K562 (cell line): ENCODE measurements at regions not wholly inside any gene's neighbourhood (a gene's known extent, or its start where the extent isn't known, plus 50 kb on each side); places are given as distances from the start of the nearest gene placed in this dataset.

ENCODE experiments used
- ATAC-seq: fragments of 200-7000 bp; cut with Tn5 transposase; 3 replicates; pipeline ENCODE4 v1.9.1; 2020; ENCODE audit warnings: moderate library complexity
- BruUV-seq: library from RNA; stranded (reverse); fragments of 400-500 nt; replicated peaks from 2 replicates; lab custom pipeline; 2021; lab: Mats Ljungman, UMichigan
- CTCF ChIA-PET: fragments of 300-600 bp; formaldehyde crosslinking; extraction: SDS; loops from one replicate; lab custom pipeline; 2021; ENCODE audit warnings: low intra/inter-chr PET ratio; lab: Yijun Ruan, JAX
- POLR2A ChIA-PET: fragments of 300-600, 350-650 bp; sonication (Branson Sonifier 250); formaldehyde crosslinking; extraction: SDS; loops from one replicate; lab custom pipeline; 2021; ENCODE audit warnings: antibody characterized with exemption, inconsistent platforms; lab: Yijun Ruan, JAX
- DNase-seq, 4 experiments: peaks; one replicate each; pipeline versions ENCODE4 v3.0.0 to v3.0.0-alpha.2; 2011 to 2018; ENCODE audit warnings: low spot score in 3 of 4, mixed read lengths in 3 of 4; ENCODE audit errors: extremely low read depth in 1 of 4
- FAIRE-seq: peaks from 2 replicates; lab custom pipeline; 2011; peaks lifted over from hg19 to GRCh38; lab: Jason Lieb, UNC
- H2AFZ ChIP-seq: 2 replicates; pipeline ENCODE4 v1.6.0; 2011; ENCODE audit warnings: low read depth, low read length, control low read depth, inconsistent platforms
- H3K27ac ChIP-seq: fragments of 200-600 bp; 3 replicates; pipeline ENCODE4 v1.8.0; 2011; ENCODE audit warnings: low read depth, mild to moderate bottlenecking, control low read depth, inconsistent platforms, low read length, moderate library complexity, mixed read lengths; ENCODE audit errors: extremely low read depth
- H3K27me3 ChIP-seq, 2 experiments: fragments of 300-600 bp in 1 of 2; 2 replicates in 1 of 2; 3 replicates in 1 of 2; pipeline versions ENCODE4 v1.6.0 to v1.8.0; 2011; ENCODE audit warnings: inconsistent platforms in 2 of 2, low read length in 2 of 2, mild to moderate bottlenecking in 1 of 2, mixed read lengths in 1 of 2, moderate library complexity in 1 of 2; ENCODE audit not compliant: control insufficient read depth in 2 of 2, insufficient read depth in 2 of 2
- H3K36me3 ChIP-seq: fragments of 300-600 bp; 3 replicates; pipeline ENCODE4 v1.8.0; 2011; ENCODE audit warnings: mild to moderate bottlenecking, low read length, inconsistent platforms; ENCODE audit not compliant: control insufficient read depth, insufficient read depth
- H3K4me1 ChIP-seq, 2 experiments: fragments of 200-600 bp in 1 of 2; replicated peaks in 1 of 2; 2 replicates in 1 of 2; 3 replicates in 1 of 2; pipeline versions ENCODE4 v1.5.1 to v1.8.0; 2011; ENCODE audit warnings: inconsistent platforms in 2 of 2, low read length in 2 of 2, mild to moderate bottlenecking in 1 of 2, mixed read lengths in 1 of 2, moderate library complexity in 1 of 2; ENCODE audit not compliant: control insufficient read depth in 2 of 2, insufficient read depth in 2 of 2
- H3K4me2 ChIP-seq: 2 replicates; pipeline ENCODE4 v1.6.1; 2011; ENCODE audit warnings: low read length, control low read depth, inconsistent platforms, mixed read lengths; ENCODE audit not compliant: insufficient read depth
- H3K4me3 ChIP-seq: fragments of 200-600 bp; sonication (generic), shearing (Covaris generic); 2 replicates; pipeline ENCODE4 v1.5.1; 2016; ENCODE audit warnings: control low read depth, inconsistent platforms
- H3K79me2 ChIP-seq: fragments of 200-600 bp; 3 replicates; pipeline ENCODE4 v1.8.0; 2011; ENCODE audit warnings: low read length, inconsistent platforms; ENCODE audit not compliant: control insufficient read depth, insufficient read depth
- H3K9ac ChIP-seq, 2 experiments: 2 replicates each; pipeline versions ENCODE4 v1.6.0 to v1.6.1; 2011; ENCODE audit warnings: low read depth in 2 of 2, low read length in 2 of 2, control low read depth in 1 of 2, inconsistent platforms in 1 of 2, mild to moderate bottlenecking in 1 of 2, mixed read lengths in 1 of 2; ENCODE audit not compliant: insufficient read depth in 1 of 2
- H3K9me1 ChIP-seq: one replicate; pipeline ENCODE4 v1.6.0; 2011; ENCODE audit warnings: inconsistent platforms, mild to moderate bottlenecking, low read length, moderate library complexity; ENCODE audit not compliant: control insufficient read depth, insufficient read depth
- H3K9me3 ChIP-seq: replicated peaks from 2 replicates; pipeline ENCODE4 v1.5.1; 2011; ENCODE audit warnings: low read depth, low read length, inconsistent platforms; ENCODE audit not compliant: control insufficient read depth, insufficient read depth
- H4K20me1 ChIP-seq: replicated peaks from 2 replicates; pipeline ENCODE4 v1.6.1; 2011; ENCODE audit warnings: low read length, inconsistent platforms, mixed read lengths; ENCODE audit not compliant: control insufficient read depth, insufficient read depth
- ASH1L ChIP-seq: fragments of 450-650 bp; IDR thresholded peaks from 2 replicates; pipeline ENCODE4 v1.6.1; 2018; ENCODE audit warnings: borderline replicate concordance, mild to moderate bottlenecking, low read depth; ENCODE audit not compliant: partially characterized antibody
- CBFB ChIP-seq: sonication (generic); formaldehyde crosslinking; IDR thresholded peaks from 2 replicates; pipeline ENCODE4 v1.4.0; 2020; ENCODE audit warnings: mild to moderate bottlenecking, missing genetic modification reagents
- CBX1 ChIP-seq: sonication (generic); IDR thresholded peaks from 2 replicates; pipeline ENCODE4 v1.6.1; 2016; ENCODE audit warnings: antibody characterized with exemption, low read depth, mild to moderate bottlenecking
- COPS2 ChIP-seq: fragments of 450-650 bp; conservative IDR thresholded peaks from 2 replicates; pipeline ENCODE4 v1.6.1; 2016; ENCODE audit warnings: mild to moderate bottlenecking, moderate library complexity
- CXXC5 ChIP-seq: fragments of 250-450 bp; sonication (Bioruptor Pico); IDR thresholded peaks from 2 replicates; pipeline ENCODE4 v1.8.0; 2022; ENCODE audit warnings: inconsistent platforms, mild to moderate bottlenecking, moderate library complexity
- ETS2 ChIP-seq: IDR thresholded peaks from 2 replicates; pipeline ENCODE4 v1.6.1; 2016; ENCODE audit warnings: borderline replicate concordance, missing genetic modification characterization, mild to moderate bottlenecking, moderate library complexity, missing compliant biosample characterization; ENCODE audit not compliant: poor library complexity, severe bottlenecking
- HIVEP1 ChIP-seq: fragments of 250-450 bp; sonication (Bioruptor Pico); IDR thresholded peaks from 2 replicates; pipeline ENCODE4 v1.4.0; 2020; ENCODE audit warnings: mild to moderate bottlenecking
- HOMEZ ChIP-seq: fragments of 250-450 bp; sonication (Bioruptor Pico); IDR thresholded peaks from 2 replicates; pipeline ENCODE4 v1.4.0; 2020; ENCODE audit warnings: mild to moderate bottlenecking, moderate library complexity
- MTA3 ChIP-seq: fragments of 450-650 bp; formaldehyde crosslinking; IDR thresholded peaks from 2 replicates; pipeline ENCODE4 v1.6.1; 2017; ENCODE audit warnings: mild to moderate bottlenecking, borderline replicate concordance
- MTF1 ChIP-seq: fragments of 250-450 bp; sonication (Bioruptor Pico); IDR thresholded peaks from 2 replicates; pipeline ENCODE4 v1.9.0; 2021; ENCODE audit warnings: moderate library complexity, mild to moderate bottlenecking, inconsistent platforms, borderline replicate concordance
- NR4A1 ChIP-seq, 2 experiments: fragments of 250-450 bp in 1 of 2; fragments of 450-650 bp in 1 of 2; sonication (Bioruptor Pico) in 1 of 2; IDR thresholded peaks; 2 replicates each; pipeline versions ENCODE4 v1.4.0 to v1.6.1; 2016 to 2020; ENCODE audit warnings: mild to moderate bottlenecking in 2 of 2, missing compliant biosample characterization in 1 of 2, missing genetic modification characterization in 1 of 2, moderate library complexity in 1 of 2
- PBX2 ChIP-seq, 2 experiments: IDR thresholded peaks in 1 of 2; conservative IDR thresholded peaks in 1 of 2; 2 replicates each; pipeline ENCODE4 v1.6.1; 2016; ENCODE audit warnings: low read depth in 2 of 2, mild to moderate bottlenecking in 1 of 2, missing compliant biosample characterization in 1 of 2, missing genetic modification characterization in 1 of 2, moderate library complexity in 1 of 2
- POLR2G ChIP-seq: fragments of 200-400 bp; formaldehyde crosslinking; IDR thresholded peaks from 2 replicates; pipeline ENCODE4 v1.6.1; 2017; ENCODE audit warnings: low read depth, mild to moderate bottlenecking, antibody characterized with exemption, low read length, moderate library complexity
- POU5F1 ChIP-seq: fragments of 150-350 bp; IDR thresholded peaks from 2 replicates; pipeline ENCODE4 v1.6.1; 2014; ENCODE audit warnings: borderline replicate concordance, low read length, low read depth, mild to moderate bottlenecking; ENCODE audit not compliant: partially characterized antibody
- VEZF1 ChIP-seq: fragments of 200-800 bp; sonication (Bioruptor generic); IDR thresholded peaks from 2 replicates; pipeline ENCODE4 v1.6.1; 2017; ENCODE audit warnings: missing genetic modification characterization, missing compliant biosample characterization
- ZBTB8A ChIP-seq: fragments of 450-650 bp; IDR thresholded peaks from 2 replicates; pipeline ENCODE4 v1.6.1; 2018; ENCODE audit warnings: mild to moderate bottlenecking, moderate library complexity; ENCODE audit not compliant: partially characterized antibody
- ZFPM2 ChIP-seq: fragments of 250-450 bp; sonication (Bioruptor Pico); IDR thresholded peaks from 2 replicates; pipeline ENCODE4 v1.5.1; 2022; ENCODE audit warnings: mild to moderate bottlenecking
- ZNF644 ChIP-seq: fragments of 200-800 bp; sonication (Bioruptor generic); IDR thresholded peaks from 2 replicates; pipeline ENCODE4 v1.6.1; 2016; ENCODE audit warnings: low read depth, missing genetic modification characterization, missing compliant biosample characterization
- WGBS: fragments of 100-300 bp; shearing (Covaris generic); methylation state at CpG from one replicate; pipeline ENCODE4 v1.1.6; 2016; ENCODE audit warnings: low coverage, mixed read lengths; ENCODE audit not compliant: insufficient coverage; ENCODE audit errors: missing lambda C conversion rate; 5-methylcytosine and 5-hydroxymethylcytosine counted together
- in situ Hi-C: fragments of 300-500 bp; cut with MboI; formaldehyde crosslinking; loops from 4 replicates; pipeline ENCODE4 v1.15.0; 2018; ENCODE audit warnings: inconsistent platforms, mixed read lengths
- intact Hi-C: fragments of 100-400 bp; cut with micrococcal nuclease; formaldehyde crosslinking; loops from 2 replicates; pipeline ENCODE4 v1.14.2; 2022

GRCh38 chr17:71113347-71113746 lies 944.0 kb downstream of the KCNJ2 start:
- no peaks in the 10 kb centered on the region for H3K9me3 ChIP-seq
- no peak overlapping the region for H3K4me2 ChIP-seq
- H3K4me1 ChIP-seq = no peaks in the 10 kb centered on the region
- TF ChIP-seq HOMEZ (CRISPR knock-in tag) (no peak), ETS2 (tag) (no peak), NR4A1 (CRISPR knock-in tag; IDR thresholded peaks at IDR 0.05) (no peak), NR4A1 (tag; IDR thresholded peaks at IDR 0.05) (no peak), CXXC5 (CRISPR knock-in tag) (no peak), POLR2G (no peak), COPS2 (no peak), ZNF644 (tag) (no peak), ZFPM2 (CRISPR knock-in tag) (no peak), HIVEP1 (no peak), ZBTB8A (no peak), MTA3 (no peak), PBX2 (CRISPR knock-in tag; IDR thresholded peaks at IDR 0.05; ENCODE audit: low read depth) (no peak), PBX2 (tag; conservative IDR thresholded peaks at IDR 0.05; ENCODE audit: low read depth) (no peak), MTF1 (CRISPR knock-in tag) (no peak), POU5F1 (no peak), ASH1L (no peak), CBX1 (no peak), CBFB (CRISPR knock-in tag) (no peak), VEZF1 (CRISPR knock-in tag) (no peak)
- ChIA-PET CTCF (no interaction called here), POLR2A (no interaction called here)
- in situ Hi-C loops (no loop called here), intact Hi-C loops (no loop called here)
- H3K36me3 ChIP-seq = no peaks in the 10 kb centered on the region
- H2AFZ ChIP-seq = no peak overlapping the region
- no peaks in the 10 kb centered on the region for H4K20me1 ChIP-seq
- no peak overlapping the region for H3K4me3 ChIP-seq
- FAIRE-seq = no peak
- no peaks in the 10 kb centered on the region for H3K9me1 ChIP-seq
- 0% methylated on average over 4 of the region's 4 CpGs for WGBS
- no peak overlapping the region for H3K9ac ChIP-seq
- H3K27me3 ChIP-seq = no peaks in the 10 kb centered on the region
- H3K79me2 ChIP-seq = no peaks in the 10 kb centered on the region
- no TSS peak for BruUV-seq
- H3K27ac ChIP-seq = no peak overlapping the region
- DNase-seq = no peak
- ATAC-seq = no peak
